ENCODE measurements at regions not wholly inside any gene's neighbourhood (a gene's known extent, or its start where the extent isn't known, plus 50 kb on each side); places are given as distances from the start of the nearest gene placed in this dataset.

GRCh38 chr4:14644580-14645282 is 357.6 kb upstream of the CPEB2 start:
- Mint-ChIP-seq H3K4me3 (no peak overlapping the region), H3K4me1 (no peaks in the 10 kb centered on the region), H3K36me3 (ENCODE audit: low read depth) (no peaks in the 10 kb centered on the region), H3K27me3 (ENCODE audit: insufficient read depth, low read depth, poor library complexity) (no peaks in the 10 kb centered on the region), H3K27ac (no peak overlapping the region), H3K9me3 (no peaks in the 10 kb centered on the region)
- H3F3A ChIP-seq (replicated peaks; ENCODE audit: low read depth): no peaks in the 10 kb centered on the region
- H3K79me2 ChIP-seq (replicated peaks; ENCODE audit: insufficient read depth): no peaks in the 10 kb centered on the region
- no peak overlapping the region for H2AFZ ChIP-seq
- TF ChIP-seq JUNB (IDR thresholded peaks at IDR 0.05; ENCODE audit: unreplicated experiment) (no peak), ZNF114 (CRISPR knock-in tag; IDR thresholded peaks at IDR 0.05) (no peak), ZNF462 (CRISPR knock-in tag; IDR thresholded peaks at IDR 0.05) (no peak), NANOG (IDR thresholded peaks at IDR 0.05; ENCODE audit: borderline replicate concordance) (no peak), ETS1 (IDR thresholded peaks at IDR 0.05) (no peak), ZNF331 (CRISPR knock-in tag; IDR thresholded peaks at IDR 0.05; ENCODE audit: low read depth) (no peak), CREB1 (CRISPR knock-in tag; IDR thresholded peaks at IDR 0.05; ENCODE audit: low read depth) (no peak)
- no peaks in the 10 kb centered on the region for H3K36me3 ChIP-seq (ENCODE audit: insufficient read depth)
- no peak overlapping the region for H3K4me2 ChIP-seq
- DNase-seq (ENCODE audit: low spot score): no peak
- H3K27ac ChIP-seq (ENCODE audit: low read depth): no peak overlapping the region
- ATAC-seq: no peak
- no peaks in the 10 kb centered on the region for H3K27me3 ChIP-seq (ENCODE audit: insufficient read depth)
- H3K4me3 ChIP-seq: no peak overlapping the region
- no peaks in the 10 kb centered on the region for H4K20me1 ChIP-seq (replicated peaks; ENCODE audit: insufficient read depth)
- H3K4me1 ChIP-seq (ENCODE audit: insufficient read depth): no peaks in the 10 kb centered on the region
- peaks cover under 1% of the 10 kb centered on the region; the same call in 1 of the 2 replicates for H3K9me2 ChIP-seq (ENCODE audit: insufficient read depth)

All from GM23338 (cell line).